ENCODE measurements at regions not wholly inside any gene's neighbourhood (a gene's known extent, or its start where the extent isn't known, plus 50 kb on each side); places are given as distances from the start of the nearest gene placed in this dataset.

GRCh38 chr4:11232015-11232414, 196.7 kb downstream of the HS3ST1 start:
- Histone ChIP-seq H3K36me3 (no peaks in the 10 kb centered on the region), H3K9me3 (peaks cover 0 to 3% (median 0%) of the 10 kb centered on the region in 4 donors), H3K4me1 (no peaks in the 10 kb centered on the region), H3K27ac (no peak overlapping the region), H3K27me3 (no peaks in the 10 kb centered on the region), H3K4me3 (no peak overlapping the region)
- 21 to 23% methylated on average over 4 of the region's 4 CpGs for WGBS, 2 donors
- DNase-seq (ENCODE audit: low spot score in 2 of 2): no peak
- no peak for TF ChIP-seq EP300 (IDR thresholded peaks at IDR 0.05)
- no peak for TF ChIP-seq POLR2A (IDR thresholded peaks at IDR 0.05)
- no peak for TF ChIP-seq CTCF (IDR thresholded peaks at IDR 0.05)

- H3K27me3 ChIP-seq: no peaks in the 10 kb centered on the region
- H3K36me3 ChIP-seq: no peaks in the 10 kb centered on the region
- 59 to 83% methylated on average over 2 of the region's 2 CpGs for WGBS, 2 donors
- H3K9me3 ChIP-seq: peaks cover 0 to 3% (median 0%) of the 10 kb centered on the region in 4 donors
- DNase-seq (ENCODE audit: low spot score in 2 of 2): no peak
- H3K27ac ChIP-seq: no peak overlapping the region
- no peak for TF ChIP-seq EP300 (IDR thresholded peaks at IDR 0.05)
- TF ChIP-seq CTCF (IDR thresholded peaks at IDR 0.05): no peak
- no peak for TF ChIP-seq POLR2A (IDR thresholded peaks at IDR 0.05)
- H3K4me3 ChIP-seq: no peak overlapping the region
- no peaks in the 10 kb centered on the region for H3K4me1 ChIP-seq
These were observed 197.8 kb downstream of the HS3ST1 start for GRCh38 chr4:11230866-11231265.

- TF ChIP-seq CTCF (IDR thresholded peaks at IDR 0.05): no peak
- no peak for TF ChIP-seq POLR2A (IDR thresholded peaks at IDR 0.05)
- no peak for TF ChIP-seq EP300 (IDR thresholded peaks at IDR 0.05)
- DNase-seq (ENCODE audit: low spot score in 2 of 2): no peak
- WGBS, 2 donors: 62 to 66% methylated on average over 1 of the region's 1 CpG
- no peaks in the 10 kb centered on the region for H3K36me3 ChIP-seq
- no peak overlapping the region for H3K27ac ChIP-seq
- no peaks in the 10 kb centered on the region for H3K27me3 ChIP-seq
- no peaks in the 10 kb centered on the region for H3K9me3 ChIP-seq
- H3K4me1 ChIP-seq: no peaks in the 10 kb centered on the region
- no peak overlapping the region for H3K4me3 ChIP-seq
These were observed 200.2 kb downstream of the HS3ST1 start for GRCh38 chr4:11228530-11228929.

- no peaks in the 10 kb centered on the region for H3K36me3 ChIP-seq
- H3K4me3 ChIP-seq: no peak overlapping the region
- DNase-seq (ENCODE audit: low spot score in 2 of 2): no peak
- H3K9me3 ChIP-seq: no peaks in the 10 kb centered on the region
- H3K27me3 ChIP-seq: no peaks in the 10 kb centered on the region
- no peaks in the 10 kb centered on the region for H3K4me1 ChIP-seq
- 43 to 46% methylated on average over 9 of the region's 9 CpGs for WGBS, 2 donors
- no peak overlapping the region for H3K27ac ChIP-seq
- TF ChIP-seq EP300 (IDR thresholded peaks at IDR 0.05) (no peak), POLR2A (IDR thresholded peaks at IDR 0.05) (no peak), CTCF (IDR thresholded peaks at IDR 0.05) (no peak)
These were observed 205.4 kb downstream of the HS3ST1 start for GRCh38 chr4:11223311-11223710.

- H3K4me1 ChIP-seq: no peaks in the 10 kb centered on the region
- DNase-seq (ENCODE audit: low spot score in 2 of 2): no peak
- H3K4me3 ChIP-seq: no peak overlapping the region
- no peak overlapping the region for H3K27ac ChIP-seq
- no peaks in the 10 kb centered on the region for H3K36me3 ChIP-seq
- no peaks in the 10 kb centered on the region for H3K27me3 ChIP-seq
- WGBS, 2 donors: 78 to 89% methylated on average over 5 of the region's 5 CpGs
- H3K9me3 ChIP-seq: no peaks in the 10 kb centered on the region
- no peak for TF ChIP-seq CTCF (IDR thresholded peaks at IDR 0.05)
- no peak for TF ChIP-seq EP300 (IDR thresholded peaks at IDR 0.05)
- no peak for TF ChIP-seq POLR2A (IDR thresholded peaks at IDR 0.05)
These were observed 210.0 kb downstream of the HS3ST1 start for GRCh38 chr4:11218692-11219091.

Measured in tibial nerve (tissue), 4 donors.